Activated T-cell treated with anti-CD3 and anti-CD28 coated beads, Interleukin-2, amount 50 U/mL, for 24 hours (primary cell): ENCODE measurements at regions not wholly inside any gene's neighbourhood (a gene's known extent, or its start where the extent isn't known, plus 50 kb on each side); places are given as distances from the start of the nearest gene placed in this dataset.

Experiments
- DNase-seq: peaks from one replicate; pipeline ENCODE4 v3.0.0-alpha.2; 2020
- H3K27ac Mint-ChIP-seq: 2 replicates; pipeline ENCODE4 v1.8.0; 2020; ENCODE audit warnings: mild to moderate bottlenecking, mixed read lengths
- H3K27me3 Mint-ChIP-seq: 2 replicates; pipeline ENCODE4 v1.8.0; 2020; ENCODE audit warnings: mixed read lengths
- H3K36me3 Mint-ChIP-seq: 2 replicates; pipeline ENCODE4 v1.8.0; 2020; ENCODE audit warnings: low read depth, mixed read lengths
- H3K4me1 Mint-ChIP-seq: 2 replicates; pipeline ENCODE4 v1.8.0; 2020; ENCODE audit warnings: low read depth, mixed read lengths
- H3K4me3 Mint-ChIP-seq: 2 replicates; pipeline ENCODE4 v1.8.0; 2020; ENCODE audit warnings: mild to moderate bottlenecking, moderate library complexity, mixed read lengths
- H3K9me3 Mint-ChIP-seq: 2 replicates; pipeline ENCODE4 v1.8.0; 2020; ENCODE audit warnings: mixed read lengths

DNA sequence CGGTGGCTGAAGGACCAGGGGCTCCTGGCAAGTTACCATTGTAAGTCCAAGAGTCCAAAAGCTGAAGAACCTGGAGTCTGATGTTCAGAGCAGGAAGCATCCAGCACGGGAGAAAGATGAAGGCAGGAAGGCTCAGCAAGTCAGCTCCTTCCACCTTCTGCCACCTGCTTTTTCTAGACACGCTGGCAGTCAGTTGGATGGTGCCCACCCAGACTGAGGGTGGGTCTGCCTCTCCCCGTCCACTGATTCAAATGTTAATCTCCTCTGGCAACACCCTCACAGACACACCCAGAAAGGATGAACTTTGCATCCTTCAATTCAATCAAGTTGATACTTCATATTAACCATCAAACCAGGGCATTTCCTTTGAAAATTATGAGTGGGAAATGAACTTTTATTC is 1272.4 kb upstream of the TMEM132C start:
- no peaks in the 10 kb centered on the region for H3K9me3 Mint-ChIP-seq

DNA sequence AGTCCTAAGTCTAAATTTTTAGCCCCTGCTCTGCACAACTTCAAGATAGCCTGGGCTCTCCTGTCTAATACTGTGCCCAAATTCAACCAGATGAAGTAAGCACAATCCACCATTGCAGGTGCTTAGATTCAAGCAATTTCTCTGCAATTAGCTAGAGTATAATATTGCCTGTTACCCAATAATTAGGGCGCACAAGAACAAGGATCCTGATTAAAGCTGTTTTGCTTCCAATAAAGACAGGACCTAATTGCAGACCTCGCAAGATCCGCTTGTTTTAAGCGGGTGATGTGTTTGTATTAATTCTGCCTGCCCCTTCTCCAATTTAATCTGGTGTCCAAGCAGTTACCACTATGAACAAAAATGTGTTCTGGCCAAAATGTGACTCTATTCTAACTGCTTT is 1268.9 kb upstream of the TMEM132C start:
- Mint-ChIP-seq H3K4me3 (no peak overlapping the region), H3K27me3 (peaks cover 4% of the 10 kb centered on the region), H3K27ac (no peak overlapping the region), H3K36me3 (no peaks in the 10 kb centered on the region), H3K4me1 (peaks cover 1% of the 10 kb centered on the region), H3K9me3 (no peaks in the 10 kb centered on the region)
- no peak for DNase-seq

More for the DNA sequence above, 1272.4 kb upstream of the TMEM132C start:
- Mint-ChIP-seq H3K27me3 (no peaks in the 10 kb centered on the region), H3K4me3 (no peak overlapping the region), H3K36me3 (no peaks in the 10 kb centered on the region), H3K4me1 (peaks cover 1% of the 10 kb centered on the region), H3K27ac (no peak overlapping the region)
- DNase-seq, result no peak

DNA sequence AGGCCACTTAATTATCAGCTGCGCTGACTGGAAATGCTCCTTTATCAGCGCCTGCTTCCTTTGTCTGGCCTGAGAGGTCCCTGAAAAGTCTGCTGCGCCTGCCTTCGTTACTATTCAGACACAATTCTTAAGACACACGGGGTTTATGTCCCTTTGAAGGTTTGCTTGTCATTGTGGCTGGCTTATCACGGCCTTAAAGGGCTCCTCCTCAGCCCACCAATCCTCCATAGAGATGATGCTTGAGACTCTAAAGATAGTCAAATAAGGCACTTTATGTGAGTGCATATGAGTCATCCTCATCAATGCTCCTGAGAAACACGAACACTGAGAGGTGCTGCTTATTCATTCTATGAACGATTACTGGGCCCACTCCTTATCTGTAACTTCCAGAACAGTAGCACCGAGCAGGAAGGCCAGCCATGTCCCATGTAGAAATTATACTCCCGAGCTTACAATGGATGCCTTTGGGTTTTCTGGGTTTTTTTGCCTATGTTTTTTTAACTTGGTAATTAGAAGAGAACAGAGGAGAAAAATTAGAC is 1268.2 kb upstream of the TMEM132C start:
- no peak for DNase-seq
- Mint-ChIP-seq H3K4me3 (no peak overlapping the region), H3K9me3 (no peaks in the 10 kb centered on the region), H3K27me3 (peaks cover 4% of the 10 kb centered on the region), H3K4me1 (peaks cover 1% of the 10 kb centered on the region), H3K36me3 (no peaks in the 10 kb centered on the region), H3K27ac (no peak overlapping the region)

DNA sequence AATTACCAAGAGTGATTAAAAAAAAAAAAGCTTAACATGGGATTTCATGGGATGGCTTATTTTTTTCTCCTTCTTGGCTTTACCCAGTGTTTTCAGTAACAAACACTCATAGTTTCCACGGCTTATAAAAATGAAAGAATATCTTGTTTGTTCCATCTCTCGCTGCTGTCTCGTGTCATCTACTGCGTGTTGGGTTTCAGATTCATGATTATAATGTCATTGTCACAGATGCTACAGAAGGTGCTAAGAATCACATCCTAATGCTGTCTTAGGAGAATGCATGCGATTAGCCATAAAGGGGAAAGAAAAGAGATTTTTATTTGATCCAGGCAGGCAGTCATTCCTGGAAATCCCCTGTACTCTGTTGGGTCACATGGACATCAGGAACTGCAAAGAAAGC is 1267.6 kb upstream of the TMEM132C start:
- H3K4me3 Mint-ChIP-seq, result no peak overlapping the region
- H3K27ac Mint-ChIP-seq, result no peak overlapping the region
- peaks cover 1% of the 10 kb centered on the region for H3K4me1 Mint-ChIP-seq
- H3K36me3 Mint-ChIP-seq, result no peaks in the 10 kb centered on the region
- no peaks in the 10 kb centered on the region for H3K9me3 Mint-ChIP-seq
- no peak for DNase-seq
- H3K27me3 Mint-ChIP-seq, result peaks cover 4% of the 10 kb centered on the region

DNA sequence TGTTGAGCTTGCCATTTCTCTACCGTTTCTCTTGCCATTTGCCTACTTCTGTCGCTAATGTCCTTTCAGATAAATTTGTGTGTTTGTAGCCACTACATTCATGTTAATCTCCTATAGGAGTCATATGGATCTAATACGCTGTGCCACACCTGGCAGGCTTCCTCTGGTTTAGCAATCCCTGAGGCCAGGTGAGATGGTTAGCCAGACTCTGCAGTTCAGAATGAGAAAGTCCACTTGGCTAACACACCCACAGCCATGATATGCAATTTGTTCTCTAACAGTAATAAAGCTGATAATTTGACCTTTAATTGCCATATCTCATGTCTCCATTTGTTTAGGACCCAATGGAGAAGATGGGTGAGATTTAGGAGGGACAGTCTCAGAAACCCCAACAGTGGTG is 1261.6 kb upstream of the TMEM132C start:
- Mint-ChIP-seq H3K4me3 (no peak overlapping the region), H3K9me3 (no peaks in the 10 kb centered on the region), H3K36me3 (no peaks in the 10 kb centered on the region), H3K27ac (no peak overlapping the region), H3K27me3 (peaks cover 1% of the 10 kb centered on the region), H3K4me1 (no peaks in the 10 kb centered on the region)
- DNase-seq, result no peak

DNA sequence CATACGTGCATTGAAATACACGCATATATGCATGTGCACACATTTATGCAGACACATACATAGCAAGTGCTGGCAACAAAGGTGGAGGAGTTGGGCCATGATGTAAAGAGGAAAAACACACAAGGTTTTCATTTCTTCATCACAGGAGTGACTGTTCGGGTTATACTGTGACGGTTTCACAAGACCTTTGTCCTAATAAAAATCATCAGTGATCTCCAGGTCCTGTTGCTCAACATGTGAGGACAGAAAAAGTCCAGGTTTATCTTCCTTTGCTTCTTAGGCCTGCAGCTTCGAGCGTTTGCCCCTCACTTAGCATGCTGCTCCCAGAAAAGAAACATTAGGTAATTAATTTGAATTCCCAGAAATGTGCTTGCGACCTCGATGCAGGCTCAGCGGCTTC is 1260.0 kb upstream of the TMEM132C start:
- Mint-ChIP-seq H3K4me3 (no peak overlapping the region), H3K9me3 (no peaks in the 10 kb centered on the region), H3K27ac (no peak overlapping the region), H3K36me3 (no peaks in the 10 kb centered on the region), H3K4me1 (no peaks in the 10 kb centered on the region), H3K27me3 (peaks cover under 1% of the 10 kb centered on the region)
- no peak for DNase-seq

DNA sequence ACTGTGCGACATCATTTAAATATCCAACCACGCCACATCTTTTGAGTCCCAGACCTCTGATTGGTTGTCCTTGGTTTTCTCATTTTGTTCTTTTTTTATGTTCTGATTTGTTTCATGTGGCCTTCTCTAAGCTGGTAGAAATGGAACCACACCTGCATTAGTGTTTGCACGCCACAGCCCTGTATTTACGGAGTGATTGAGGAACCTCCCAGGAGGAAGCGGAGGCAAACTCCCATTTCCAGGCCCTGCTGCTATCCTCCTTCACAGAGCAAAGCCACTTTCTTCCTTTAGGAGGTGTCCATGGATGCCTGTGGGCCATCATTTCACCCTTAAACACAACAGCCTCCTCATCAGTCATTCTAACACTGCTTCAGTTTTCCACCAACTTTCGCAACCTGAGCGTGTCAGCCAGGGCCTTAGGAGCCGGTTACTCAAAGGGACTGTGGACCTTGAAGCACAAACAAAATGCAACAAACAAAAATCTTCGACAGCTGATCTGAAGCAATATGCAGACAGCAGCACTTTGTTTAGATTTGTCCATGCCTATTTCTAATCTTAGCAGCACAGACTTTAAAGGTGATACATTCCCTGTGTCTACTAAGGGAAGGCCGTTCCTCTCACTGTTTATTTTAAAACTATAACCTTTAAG is 1258.1 kb upstream of the TMEM132C start:
- H3K9me3 Mint-ChIP-seq, result no peaks in the 10 kb centered on the region
- no peaks in the 10 kb centered on the region for H3K36me3 Mint-ChIP-seq
- H3K4me1 Mint-ChIP-seq, result no peaks in the 10 kb centered on the region
- H3K4me3 Mint-ChIP-seq, result no peak overlapping the region
- H3K27ac Mint-ChIP-seq, result no peak overlapping the region
- peaks cover 5% of the 10 kb centered on the region for H3K27me3 Mint-ChIP-seq
- no peak for DNase-seq

DNA sequence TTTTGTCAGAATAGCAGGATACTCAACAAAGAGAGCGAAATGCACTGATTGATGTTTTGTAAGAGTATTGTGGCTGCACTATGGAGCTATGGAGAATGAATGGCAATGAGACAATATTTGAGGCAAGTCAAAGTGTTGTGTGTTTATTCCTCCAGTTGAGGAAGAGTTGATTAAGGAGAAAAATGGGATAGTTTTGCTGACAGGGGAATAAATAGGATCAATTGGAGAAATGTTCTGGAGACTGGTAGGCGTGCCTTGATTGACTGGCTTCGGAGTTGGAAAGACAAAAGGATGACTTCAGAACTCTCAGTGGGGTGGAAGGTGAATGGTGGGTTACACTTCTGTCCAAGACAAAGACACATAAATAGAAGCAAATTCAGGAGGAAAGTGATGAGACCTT is 1254.9 kb upstream of the TMEM132C start:
- Mint-ChIP-seq H3K4me3 (no peak overlapping the region), H3K4me1 (no peaks in the 10 kb centered on the region), H3K27ac (no peak overlapping the region), H3K9me3 (no peaks in the 10 kb centered on the region), H3K36me3 (no peaks in the 10 kb centered on the region), H3K27me3 (peaks cover 5% of the 10 kb centered on the region)
- DNase-seq, result no peak

DNA sequence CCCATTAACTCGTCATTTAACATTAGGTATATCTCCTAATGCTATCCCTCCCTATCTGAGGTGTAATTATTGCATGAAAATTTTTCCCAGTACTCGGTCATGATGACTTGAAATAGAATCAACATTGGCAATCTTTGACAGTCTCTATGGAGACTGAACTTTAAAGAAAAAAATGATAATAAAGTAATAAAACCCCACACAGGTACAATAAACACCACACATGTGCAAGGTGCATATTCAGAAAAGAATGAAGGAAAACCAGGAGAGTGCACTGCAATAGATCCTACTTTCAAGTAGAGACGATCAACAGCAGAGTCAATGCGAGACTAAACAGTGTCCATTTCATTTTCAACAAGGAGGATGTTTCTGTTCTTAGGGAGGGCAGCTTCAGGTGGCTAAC is 1253.8 kb upstream of the TMEM132C start:
- DNase-seq, result no peak
- peaks cover 5% of the 10 kb centered on the region for H3K27me3 Mint-ChIP-seq
- H3K4me3 Mint-ChIP-seq, result no peak overlapping the region
- H3K9me3 Mint-ChIP-seq, result no peaks in the 10 kb centered on the region
- H3K4me1 Mint-ChIP-seq, result no peaks in the 10 kb centered on the region
- no peak overlapping the region for H3K27ac Mint-ChIP-seq
- H3K36me3 Mint-ChIP-seq, result no peaks in the 10 kb centered on the region

DNA sequence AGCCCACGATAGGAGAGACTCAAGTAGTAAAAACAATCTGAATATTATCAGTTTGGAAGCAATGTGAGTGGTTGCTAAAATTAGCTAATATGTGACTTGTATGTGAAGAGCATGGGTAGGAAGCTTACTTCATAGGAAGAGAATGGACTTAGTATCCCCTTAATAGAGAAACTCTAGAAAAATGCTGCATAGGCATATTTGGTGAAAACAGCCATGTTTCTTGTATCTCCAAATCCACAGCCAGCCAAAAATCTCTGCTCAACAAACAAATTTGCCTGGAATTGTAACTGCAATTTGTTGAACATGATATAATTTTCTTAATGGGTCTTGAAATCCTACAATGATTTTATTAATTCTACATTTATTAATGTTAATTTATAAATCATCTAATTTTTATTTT is 1252.9 kb upstream of the TMEM132C start:
- Mint-ChIP-seq H3K27me3 (peaks cover 5% of the 10 kb centered on the region), H3K4me1 (no peaks in the 10 kb centered on the region), H3K4me3 (no peak overlapping the region), H3K27ac (no peak overlapping the region), H3K36me3 (no peaks in the 10 kb centered on the region), H3K9me3 (no peaks in the 10 kb centered on the region)
- no peak for DNase-seq

DNA sequence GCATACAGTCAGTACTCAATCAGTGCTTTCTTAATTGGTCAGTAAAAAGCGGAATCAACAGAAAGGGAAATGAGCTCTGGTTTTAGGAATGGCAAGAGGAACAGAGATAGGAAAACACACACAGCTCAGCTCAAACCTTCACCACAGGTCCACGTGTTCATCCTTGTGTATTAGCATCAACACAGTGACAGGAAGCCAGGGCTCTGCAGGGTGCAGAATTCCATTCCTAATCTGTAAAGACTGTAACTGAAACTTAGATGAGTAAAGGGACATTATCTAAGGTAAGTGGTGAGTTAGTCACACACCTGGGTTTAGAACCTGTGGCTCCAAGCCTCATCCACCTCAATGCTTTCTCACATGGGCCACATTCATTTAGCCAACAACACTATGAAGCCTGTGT is 1242.2 kb upstream of the TMEM132C start:
- Mint-ChIP-seq H3K27ac (no peak overlapping the region), H3K27me3 (peaks cover 10% of the 10 kb centered on the region), H3K4me3 (no peak overlapping the region), H3K4me1 (no peaks in the 10 kb centered on the region), H3K36me3 (no peaks in the 10 kb centered on the region), H3K9me3 (no peaks in the 10 kb centered on the region)
- DNase-seq, result no peak

DNA sequence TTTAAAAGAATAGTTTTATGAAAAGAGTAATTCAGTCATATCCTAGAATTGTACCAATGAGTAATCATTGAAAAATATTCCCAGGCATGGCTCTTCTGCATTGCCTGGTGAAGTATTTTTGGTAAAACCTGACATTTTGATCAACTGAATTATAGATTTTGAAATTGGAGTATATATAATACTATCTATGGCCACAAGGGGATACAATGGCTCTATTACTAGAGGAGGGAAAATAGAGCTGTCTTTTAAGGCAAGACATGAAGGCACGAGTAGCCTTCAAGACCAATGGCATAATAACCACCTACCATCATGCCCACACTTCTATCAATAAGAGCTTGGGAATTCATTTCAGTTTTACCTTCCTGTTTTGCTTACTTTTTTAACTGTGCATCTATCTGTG is 1241.4 kb upstream of the TMEM132C start:
- Mint-ChIP-seq H3K4me1 (no peaks in the 10 kb centered on the region), H3K36me3 (no peaks in the 10 kb centered on the region)
- DNase-seq, result no peak

DNA sequence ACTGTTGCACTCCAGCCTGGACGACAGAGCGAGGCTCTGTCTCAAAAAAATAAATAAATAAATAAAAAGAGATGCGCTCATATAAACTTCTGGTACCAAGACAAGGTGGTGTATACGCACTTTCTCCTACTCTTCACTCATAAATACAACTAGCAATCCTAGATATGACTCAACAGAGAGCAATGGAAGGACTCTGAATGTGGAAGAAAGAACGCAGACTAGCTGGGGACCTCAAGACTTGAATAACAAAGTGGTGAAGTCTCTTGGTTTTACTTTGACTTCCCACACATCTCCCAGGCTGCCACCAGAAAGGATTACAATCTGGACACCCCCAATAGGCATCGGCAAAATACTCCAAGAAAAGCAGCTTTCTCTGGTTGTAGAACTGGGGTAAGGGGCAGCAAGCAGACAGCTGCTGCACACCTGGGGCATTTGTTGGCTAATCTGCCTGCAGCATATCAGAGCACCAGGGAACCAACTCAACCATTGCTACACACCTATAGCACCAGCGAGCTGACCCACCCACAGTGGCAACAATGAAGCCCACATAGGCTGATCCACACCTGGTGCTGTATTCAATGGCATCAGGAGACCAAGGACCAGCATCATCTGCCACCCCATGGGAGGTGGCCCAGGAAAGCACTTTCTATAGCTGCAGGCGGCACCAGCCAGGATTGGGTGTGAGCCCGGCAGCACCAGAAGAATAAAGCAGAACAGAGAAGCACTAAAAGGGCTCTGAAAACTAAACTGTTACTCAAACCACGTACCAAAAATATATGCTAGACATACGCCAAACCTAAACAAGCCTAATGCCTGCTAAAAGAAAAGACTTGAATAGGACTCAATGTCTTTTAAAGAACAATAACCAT is 1231.7 kb upstream of the TMEM132C start:
- Mint-ChIP-seq H3K9me3 (no peaks in the 10 kb centered on the region), H3K4me1 (no peaks in the 10 kb centered on the region), H3K27me3 (no peaks in the 10 kb centered on the region), H3K4me3 (no peak overlapping the region), H3K36me3 (no peaks in the 10 kb centered on the region), H3K27ac (no peak overlapping the region)
- no peak for DNase-seq

More for the DNA sequence above, 1241.4 kb upstream of the TMEM132C start:
- H3K27me3 Mint-ChIP-seq, result peaks cover 10% of the 10 kb centered on the region
- H3K9me3 Mint-ChIP-seq, result no peaks in the 10 kb centered on the region
- no peak overlapping the region for H3K4me3 Mint-ChIP-seq
- H3K27ac Mint-ChIP-seq, result no peak overlapping the region

DNA sequence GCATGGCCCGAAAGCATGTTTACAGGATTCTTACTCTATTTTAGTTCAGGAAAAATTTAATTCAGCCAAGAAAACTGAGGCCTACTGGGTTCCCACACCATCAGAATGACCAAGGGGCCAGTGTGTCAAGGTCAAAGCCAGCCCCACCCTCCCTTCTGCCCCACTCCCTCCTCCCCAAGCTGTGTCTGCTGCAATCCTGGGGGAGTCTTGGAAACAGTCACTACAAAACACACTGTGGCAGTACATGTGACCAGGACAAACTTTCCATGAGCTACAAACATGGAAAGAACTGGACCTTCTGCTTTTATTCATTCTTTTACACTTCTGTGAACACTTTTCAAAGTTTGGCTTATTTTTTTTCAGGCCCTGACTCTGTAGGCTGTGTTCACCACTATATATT is 1228.8 kb upstream of the TMEM132C start:
- Mint-ChIP-seq H3K27ac (no peak overlapping the region), H3K4me3 (no peak overlapping the region), H3K27me3 (no peaks in the 10 kb centered on the region), H3K9me3 (no peaks in the 10 kb centered on the region), H3K36me3 (no peaks in the 10 kb centered on the region), H3K4me1 (no peaks in the 10 kb centered on the region)
- DNase-seq, result no peak

DNA sequence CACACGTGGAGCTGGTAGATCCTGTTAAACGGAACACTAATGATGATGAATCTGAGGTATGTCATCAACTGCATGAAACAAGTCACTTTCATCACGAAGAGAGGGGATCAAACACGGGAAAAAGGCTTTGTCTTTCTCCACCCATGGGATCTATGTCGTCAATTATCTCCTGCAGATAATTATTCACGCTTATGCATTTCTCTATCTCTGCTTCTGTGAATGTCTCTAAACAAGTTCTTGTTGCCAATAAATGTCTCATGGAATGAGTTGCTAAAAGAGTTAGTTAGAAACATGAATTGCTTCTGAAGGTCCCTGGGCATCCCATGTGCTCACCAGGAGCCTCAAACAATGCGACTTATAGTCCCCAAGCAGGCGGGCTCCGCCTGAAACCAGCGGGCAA is 1228.2 kb upstream of the TMEM132C start:
- Mint-ChIP-seq H3K9me3 (no peaks in the 10 kb centered on the region), H3K27ac (no peak overlapping the region), H3K4me3 (no peak overlapping the region), H3K27me3 (no peaks in the 10 kb centered on the region), H3K4me1 (no peaks in the 10 kb centered on the region), H3K36me3 (no peaks in the 10 kb centered on the region)
- no peak for DNase-seq
